PC-9 (cell line): ENCODE measurements at regions not wholly inside any gene's neighbourhood (a gene's known extent, or its start where the extent isn't known, plus 50 kb on each side); places are given as distances from the start of the nearest gene placed in this dataset.
"Not testable (repeated sequence)": the region's sequence is repeated elsewhere in the genome, so short reads cannot be mapped to it uniquely, and the experiment has no call there.

Experiments
- BruUV-seq: library from RNA; stranded (reverse); fragments of 400-500 nt; replicated peaks from 2 replicates; lab custom pipeline; 2021; lab: Mats Ljungman, UMichigan
- CTCF ChIA-PET: fragments of 300-600 bp; sonication (Branson Sonifier 250); formaldehyde crosslinking; loops from one replicate; lab custom pipeline; 2022; ENCODE audit warnings: antibody characterized with exemption; lab: Charles Lee
- POLR2A ChIA-PET: fragments of 300-600 bp; sonication (Branson Sonifier 250); formaldehyde crosslinking; loops from one replicate; lab custom pipeline; 2022; ENCODE audit warnings: antibody characterized with exemption; ENCODE audit not compliant: unreplicated experiment; lab: Charles Lee
- DNase-seq, 2 experiments: peaks; one replicate each; pipeline versions ENCODE4 v3.0.0 to v3.0.0-alpha.2; 2015 to 2022; ENCODE audit warnings: mixed read lengths in 1 of 2
- H2AFZ ChIP-seq: fragments of 200-600 bp; sonication (generic); 2 replicates; pipeline ENCODE4 v1.8.1; 2017; ENCODE audit warnings: antibody characterized with exemption
- H3F3A ChIP-seq: fragments of 200-600 bp; sonication (generic); 2 replicates; pipeline ENCODE4 v1.8.1; 2017; ENCODE audit warnings: antibody characterized with exemption, mild to moderate bottlenecking, low read depth; ENCODE audit not compliant: insufficient read depth
- H3K27ac ChIP-seq: fragments of 200-600 bp; sonication (generic); 2 replicates; pipeline ENCODE4 v1.6.1; 2016; ENCODE audit warnings: mixed run types
- H3K27me3 ChIP-seq: fragments of 200-600 bp; sonication (generic); 2 replicates; pipeline ENCODE4 v1.6.1; 2016; ENCODE audit warnings: low read depth, mixed run types; ENCODE audit not compliant: insufficient read depth
- H3K36me3 ChIP-seq: fragments of 200-600 bp; sonication (generic); 2 replicates; pipeline ENCODE4 v1.6.1; 2016; ENCODE audit warnings: low read depth, mixed run types
- H3K4me1 ChIP-seq: fragments of 200-600 bp; sonication (generic); replicated peaks from 2 replicates; pipeline ENCODE4 v1.6.1; 2016; ENCODE audit warnings: mixed run types; ENCODE audit not compliant: insufficient read depth
- H3K4me2 ChIP-seq: fragments of 200-600 bp; sonication (generic); 2 replicates; pipeline ENCODE4 v1.6.1; 2017; ENCODE audit warnings: mixed run types
- H3K4me3 ChIP-seq: fragments of 200-600 bp; sonication (generic); 2 replicates; pipeline ENCODE4 v1.6.1; 2016; ENCODE audit warnings: mixed run types
- H3K79me2 ChIP-seq: fragments of 200-600 bp; sonication (generic); 2 replicates; pipeline ENCODE4 v1.6.1; 2017; ENCODE audit warnings: low read depth, mixed run types
- H3K9me2 ChIP-seq: fragments of 200-600 bp; sonication (generic); 2 replicates; pipeline ENCODE4 v1.8.1; 2017; ENCODE audit warnings: mild to moderate bottlenecking; ENCODE audit not compliant: insufficient read depth
- H3K9me3 ChIP-seq: fragments of 200-600 bp; sonication (generic); 2 replicates; pipeline ENCODE4 v1.8.1; 2016; ENCODE audit warnings: low read depth; ENCODE audit not compliant: insufficient read depth
- H4K20me1 ChIP-seq: fragments of 200-600 bp; sonication (generic); 2 replicates; pipeline ENCODE4 v1.8.1; 2017; ENCODE audit not compliant: insufficient read depth
- CTCF ChIP-seq: fragments of 200-600 bp; sonication (generic); conservative IDR thresholded peaks from 2 replicates; pipeline ENCODE4 v1.6.1; 2017; ENCODE audit warnings: mixed run types, antibody characterized with exemption, mild to moderate bottlenecking, moderate library complexity
- EZH2 ChIP-seq: fragments of 200-600 bp; sonication (generic); IDR thresholded peaks from 2 replicates; pipeline ENCODE4 v1.8.0; 2017; ENCODE audit warnings: antibody characterized with exemption, low read depth
- intact Hi-C: fragments of 100-400 bp; cut with micrococcal nuclease; formaldehyde crosslinking; loops from one replicate; pipeline ENCODE4 v1.10.0; 2022; ENCODE audit not compliant: unreplicated experiment

- Histone ChIP-seq H3K79me2 (no peaks in the 10 kb centered on the region), H3F3A (no peaks in the 10 kb centered on the region), H3K4me1 (no peaks in the 10 kb centered on the region), H4K20me1 (no peaks in the 10 kb centered on the region), H3K4me2 (no peak overlapping the region), H3K9me3 (no peaks in the 10 kb centered on the region), H3K27me3 (no peaks in the 10 kb centered on the region), H3K4me3 (no peak overlapping the region), H3K9me2 (no peaks in the 10 kb centered on the region), H2AFZ (no peak overlapping the region), H3K27ac (no peak overlapping the region), H3K36me3 (no peaks in the 10 kb centered on the region)
- ChIA-PET POLR2A (no interaction called here), CTCF (no interaction called here)
- TF ChIP-seq CTCF = no peak
- TF ChIP-seq EZH2 = no peak
- BruUV-seq = no TSS peak
- intact Hi-C loops = no loop called here
- DNase-seq = no peak
Measured at GRCh38 chrX:25897758-25898157, 240.4 kb upstream of the MAGEB18 start.

- H3K4me1 ChIP-seq, H4K20me1 ChIP-seq, H3K27ac ChIP-seq, H3K9me2 ChIP-seq, H3K4me3 ChIP-seq, DNase-seq, BruUV-seq, H3K36me3 ChIP-seq, CTCF ChIA-PET, H2AFZ ChIP-seq, H3K4me2 ChIP-seq, H3K79me2 ChIP-seq, H3F3A ChIP-seq, H3K9me3 ChIP-seq, POLR2A ChIA-PET, H3K27me3 ChIP-seq, intact Hi-C loops: not testable (repeated sequence)
Measured at GRCh38 chrX:25905728-25906127, 232.4 kb upstream of the MAGEB18 start.

- Histone ChIP-seq H4K20me1 (no peaks in the 10 kb centered on the region), H3K4me3 (no peak overlapping the region), H3K27ac (no peak overlapping the region), H3K9me3 (no peaks in the 10 kb centered on the region), H3F3A (no peaks in the 10 kb centered on the region), H2AFZ (no peak overlapping the region), H3K27me3 (no peaks in the 10 kb centered on the region), H3K36me3 (no peaks in the 10 kb centered on the region), H3K9me2 (no peaks in the 10 kb centered on the region), H3K4me1 (no peaks in the 10 kb centered on the region), H3K79me2 (no peaks in the 10 kb centered on the region), H3K4me2 (no peak overlapping the region)
- no peak for DNase-seq
- POLR2A ChIA-PET = no interaction called here
- no peak for TF ChIP-seq EZH2
- TF ChIP-seq CTCF = no peak
- intact Hi-C loops = no loop called here
- CTCF ChIA-PET = no interaction called here
- no TSS peak for BruUV-seq
Measured at GRCh38 chrX:25925946-25926345, 212.2 kb upstream of the MAGEB18 start.

GRCh38 chrX:25928316-25928715 is 209.8 kb upstream of the MAGEB18 start:
- no peaks in the 10 kb centered on the region for H3F3A ChIP-seq
- H3K9me2 ChIP-seq = no peaks in the 10 kb centered on the region
- TF ChIP-seq EZH2 (no peak), CTCF (no peak)
- no peak overlapping the region for H3K27ac ChIP-seq
- DNase-seq = no peak
- no peak overlapping the region for H2AFZ ChIP-seq
- no peaks in the 10 kb centered on the region for H3K79me2 ChIP-seq
- no peak overlapping the region for H3K4me2 ChIP-seq
- ChIA-PET POLR2A (no interaction called here), CTCF (no interaction called here)
- no peaks in the 10 kb centered on the region for H3K4me1 ChIP-seq
- no peaks in the 10 kb centered on the region for H3K36me3 ChIP-seq
- no peaks in the 10 kb centered on the region for H4K20me1 ChIP-seq
- no peak overlapping the region for H3K4me3 ChIP-seq
- no peaks in the 10 kb centered on the region for H3K27me3 ChIP-seq
- no peaks in the 10 kb centered on the region for H3K9me3 ChIP-seq
- no TSS peak for BruUV-seq
- intact Hi-C loops = no loop called here
